LNCAP (cell line): ENCODE measurements at regions not wholly inside any gene's neighbourhood (a gene's known extent, or its start where the extent isn't known, plus 50 kb on each side); places are given as distances from the start of the nearest gene placed in this dataset.

Experiments
- TF ChIP-seq, protein P1 (sequence below): fragments of 450-650 bp; IDR thresholded peaks from 2 replicates; pipeline ENCODE4 v1.5.1; 2017; ENCODE audit warnings: mild to moderate bottlenecking

DNA sequence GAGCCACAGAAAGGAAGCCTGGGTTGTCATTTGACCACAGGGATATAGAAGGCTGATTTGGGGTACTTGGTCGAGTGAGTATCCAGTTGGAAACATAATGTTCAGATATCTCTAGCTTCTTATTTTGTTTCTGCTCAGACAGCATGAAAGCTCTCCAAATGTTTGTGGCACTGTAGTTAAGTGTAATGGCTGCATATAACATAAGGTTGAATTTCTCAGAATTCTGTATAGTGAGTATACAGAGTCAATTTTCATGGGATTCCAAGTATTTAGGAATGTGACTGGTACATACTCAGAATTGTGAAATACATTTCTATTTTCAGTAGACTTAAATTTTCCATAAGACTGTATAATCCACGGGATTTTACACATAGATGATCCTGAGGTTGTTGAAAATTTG is 2102.1 kb upstream of the RAG2 start:
- TF ChIP-seq, protein P1, sequence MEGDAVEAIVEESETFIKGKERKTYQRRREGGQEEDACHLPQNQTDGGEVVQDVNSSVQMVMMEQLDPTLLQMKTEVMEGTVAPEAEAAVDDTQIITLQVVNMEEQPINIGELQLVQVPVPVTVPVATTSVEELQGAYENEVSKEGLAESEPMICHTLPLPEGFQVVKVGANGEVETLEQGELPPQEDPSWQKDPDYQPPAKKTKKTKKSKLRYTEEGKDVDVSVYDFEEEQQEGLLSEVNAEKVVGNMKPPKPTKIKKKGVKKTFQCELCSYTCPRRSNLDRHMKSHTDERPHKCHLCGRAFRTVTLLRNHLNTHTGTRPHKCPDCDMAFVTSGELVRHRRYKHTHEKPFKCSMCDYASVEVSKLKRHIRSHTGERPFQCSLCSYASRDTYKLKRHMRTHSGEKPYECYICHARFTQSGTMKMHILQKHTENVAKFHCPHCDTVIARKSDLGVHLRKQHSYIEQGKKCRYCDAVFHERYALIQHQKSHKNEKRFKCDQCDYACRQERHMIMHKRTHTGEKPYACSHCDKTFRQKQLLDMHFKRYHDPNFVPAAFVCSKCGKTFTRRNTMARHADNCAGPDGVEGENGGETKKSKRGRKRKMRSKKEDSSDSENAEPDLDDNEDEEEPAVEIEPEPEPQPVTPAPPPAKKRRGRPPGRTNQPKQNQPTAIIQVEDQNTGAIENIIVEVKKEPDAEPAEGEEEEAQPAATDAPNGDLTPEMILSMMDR: no peak

DNA sequence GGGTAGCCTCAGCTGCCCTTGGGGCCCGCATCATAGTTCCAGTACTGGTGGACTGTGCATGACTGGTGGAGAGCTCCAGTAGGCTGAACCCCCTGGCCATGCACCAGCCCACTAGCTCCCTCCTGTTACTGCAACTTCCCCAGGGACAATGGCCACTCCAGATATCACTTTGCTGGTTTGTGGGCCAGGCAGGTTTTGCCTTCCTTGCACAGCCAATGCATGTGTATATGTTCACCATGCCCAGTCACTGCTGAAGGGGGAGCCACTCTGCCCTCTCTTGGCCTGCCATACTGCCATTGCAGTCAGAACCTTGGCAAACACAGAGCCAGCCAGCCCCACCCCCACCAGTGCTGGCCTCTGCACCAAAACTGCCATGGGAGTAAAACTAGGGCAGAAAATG is 2095.3 kb upstream of the RAG2 start:
- TF ChIP-seq, protein P1: no peak

DNA sequence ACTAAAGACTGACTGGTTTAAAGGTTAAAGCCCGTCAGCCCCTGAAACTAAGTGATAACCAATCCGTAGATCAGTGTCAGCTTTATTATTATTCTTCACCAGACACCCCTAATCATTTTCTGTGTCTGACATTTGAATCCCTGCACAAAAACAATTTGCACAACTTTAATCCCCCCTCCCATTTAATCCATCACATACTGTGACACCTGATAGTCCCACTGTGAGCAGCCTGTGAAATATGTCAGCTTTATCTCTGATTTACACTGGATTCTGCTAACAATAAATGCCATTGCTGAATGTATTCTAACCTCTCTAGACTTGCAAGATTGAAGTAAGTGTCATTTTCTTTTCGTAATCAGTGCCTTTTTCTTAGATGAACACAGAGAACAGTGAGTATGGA is 2089.0 kb upstream of the RAG2 start:
- TF ChIP-seq, protein P1: no peak

DNA sequence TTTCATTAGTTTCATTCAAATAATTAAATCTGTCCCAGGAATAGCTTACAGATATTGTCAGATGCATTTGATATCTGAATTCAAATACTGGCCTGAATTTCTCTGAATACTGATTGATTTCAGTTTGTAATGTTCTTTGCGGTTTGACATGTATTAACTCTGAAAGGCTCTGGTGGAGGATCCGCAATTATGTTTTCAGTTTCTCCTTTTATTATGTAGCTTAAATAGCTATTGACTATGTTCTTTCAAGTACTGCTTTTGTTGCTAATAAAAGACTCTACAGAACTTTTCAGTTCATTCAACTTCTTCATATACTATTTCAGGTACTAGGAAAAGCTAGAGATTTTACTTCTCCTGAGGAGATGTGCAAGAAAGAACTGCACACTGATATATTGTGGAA is 2085.4 kb upstream of the RAG2 start:
- TF ChIP-seq, protein P1: no peak

DNA sequence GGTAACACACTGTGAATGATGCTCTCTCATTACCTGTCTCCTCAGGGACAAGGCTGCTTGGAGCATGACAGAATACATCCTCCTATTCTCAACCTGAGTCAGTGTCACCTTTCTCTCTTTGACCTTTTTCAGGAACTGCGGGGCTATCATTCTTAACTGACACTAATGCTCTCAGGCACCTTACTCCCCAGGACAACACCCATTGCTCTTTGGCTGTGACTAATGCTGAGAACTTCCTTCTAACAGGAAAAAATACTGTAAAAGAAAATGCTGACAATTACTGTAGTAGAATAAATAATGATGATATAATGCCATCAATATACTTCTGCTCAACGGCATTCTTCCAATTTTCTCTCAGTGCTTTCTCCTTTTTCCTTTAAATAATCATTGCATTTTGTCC is 2082.7 kb upstream of the RAG2 start:
- TF ChIP-seq, protein P1: no peak

DNA sequence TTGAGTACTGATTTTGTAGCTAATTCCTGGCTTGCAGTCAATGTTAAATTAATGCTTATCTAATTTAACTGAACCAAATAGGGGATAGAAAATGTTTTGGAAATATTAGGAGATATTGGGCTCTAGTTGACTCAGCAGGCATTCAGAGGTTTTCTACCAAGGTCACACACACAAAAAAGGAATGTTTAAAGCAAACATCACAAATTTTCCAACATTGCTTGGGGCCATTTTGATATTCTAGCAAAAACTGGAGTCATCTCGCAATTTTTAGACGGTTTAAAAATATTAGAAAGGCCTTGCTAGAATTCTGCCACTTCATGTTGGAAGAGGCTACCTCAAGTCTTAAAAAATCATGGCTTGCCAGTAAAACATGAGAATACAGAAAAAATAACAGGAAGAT is 2082.1 kb upstream of the RAG2 start:
- TF ChIP-seq, protein P1: no peak

DNA sequence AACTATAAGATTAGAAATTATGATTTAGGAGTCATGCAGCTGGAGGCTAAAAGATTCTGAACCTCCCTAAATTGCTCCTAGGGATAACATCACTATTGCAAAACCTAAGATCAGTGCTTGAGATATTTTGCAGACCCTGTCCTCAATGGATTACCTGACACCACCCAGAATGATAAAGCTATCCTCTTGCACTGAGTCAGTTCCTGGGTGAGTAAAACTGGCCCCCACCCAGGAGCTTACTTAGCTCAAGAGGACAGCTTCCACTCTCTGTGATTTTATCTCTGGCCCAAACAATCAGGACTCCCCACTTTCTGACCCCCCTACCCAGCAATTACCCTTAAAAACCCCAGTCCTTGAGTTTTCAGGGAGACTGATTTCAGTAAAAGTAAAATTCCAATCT is 2074.4 kb upstream of the RAG2 start:
- TF ChIP-seq, protein P1: no peak

DNA sequence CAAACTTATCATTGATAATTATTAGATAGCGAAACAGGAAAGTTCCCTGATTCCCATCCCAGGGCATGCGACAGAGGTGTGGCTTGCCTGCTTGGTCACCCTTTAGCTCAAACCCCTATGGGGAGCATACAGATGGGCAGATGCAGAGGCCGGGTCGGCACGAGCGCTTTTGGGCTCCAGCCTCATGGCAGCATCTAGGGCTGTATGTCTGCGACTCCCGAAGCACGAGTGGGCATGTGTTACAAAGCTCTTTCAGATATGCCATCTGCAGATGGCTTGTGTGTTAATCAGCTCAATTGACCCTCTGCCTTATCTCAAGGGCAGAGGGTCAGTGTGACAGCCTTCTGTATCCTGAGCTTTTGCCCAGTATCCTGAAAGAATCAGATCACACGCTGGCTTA is 2069.3 kb upstream of the RAG2 start:
- TF ChIP-seq, protein P1: no peak
